H9 (cell line): ENCODE measurements at regions not wholly inside any gene's neighbourhood (a gene's known extent, or its start where the extent isn't known, plus 50 kb on each side); places are given as distances from the start of the nearest gene placed in this dataset.

ENCODE experiments used
- DNase-seq: peaks from one replicate; pipeline ENCODE4 v3.0.0-alpha.2; 2017
- H2AFZ ChIP-seq: one replicate; pipeline ENCODE4 v1.6.1; 2013; ENCODE audit warnings: mild to moderate bottlenecking, low read length, control low read depth, moderate library complexity
- H2AK5ac ChIP-seq: 2 replicates; pipeline ENCODE4 v1.6.1; 2013; ENCODE audit warnings: low read length, control low read depth, mixed read lengths; ENCODE audit not compliant: insufficient read length
- H2BK120ac ChIP-seq: one replicate; pipeline ENCODE4 v1.6.1; 2013; ENCODE audit warnings: low read depth, mild to moderate bottlenecking, low read length, control low read depth, inconsistent platforms; ENCODE audit not compliant: poor library complexity, severe bottlenecking
- H2BK12ac ChIP-seq: 2 replicates; pipeline ENCODE4 v1.6.1; 2013; ENCODE audit warnings: low read length, control low read depth, mixed read lengths, low read depth; ENCODE audit not compliant: insufficient read length
- H2BK15ac ChIP-seq: 2 replicates; pipeline ENCODE4 v1.6.1; 2013; ENCODE audit warnings: low read depth, low read length, control low read depth
- H2BK20ac ChIP-seq: one replicate; pipeline ENCODE4 v1.6.1; 2013; ENCODE audit warnings: low read depth, mild to moderate bottlenecking, low read length, control low read depth, inconsistent platforms; ENCODE audit not compliant: poor library complexity, severe bottlenecking
- H2BK5ac ChIP-seq: 2 replicates; pipeline ENCODE4 v1.6.1; 2013; ENCODE audit warnings: low read length, control low read depth, mixed read lengths; ENCODE audit not compliant: insufficient read length
- H3K14ac ChIP-seq: 2 replicates; pipeline ENCODE4 v1.6.1; 2013; ENCODE audit warnings: low read length, control low read depth; ENCODE audit not compliant: insufficient read depth
- H3K18ac ChIP-seq: 2 replicates; pipeline ENCODE4 v1.6.1; 2013; ENCODE audit warnings: low read depth, mild to moderate bottlenecking, mixed read lengths, low read length, control low read depth; ENCODE audit not compliant: insufficient read length
- H3K23ac ChIP-seq: 2 replicates; pipeline ENCODE4 v1.6.1; 2013; ENCODE audit warnings: low read length, control low read depth, mixed read lengths, low read depth; ENCODE audit not compliant: insufficient read length
- H3K23me2 ChIP-seq: 2 replicates; pipeline ENCODE4 v1.6.1; 2013; ENCODE audit warnings: low read depth, mild to moderate bottlenecking, mixed read lengths, low read length, control low read depth; ENCODE audit not compliant: insufficient read length, poor library complexity, severe bottlenecking
- H3K27ac ChIP-seq: 2 replicates; pipeline ENCODE4 v1.5.1; 2013; ENCODE audit warnings: low read length, control low read depth, mixed read lengths, low read depth; ENCODE audit not compliant: insufficient read length
- H3K27me3 ChIP-seq: 2 replicates; pipeline ENCODE4 v1.6.1; 2013; ENCODE audit warnings: low read length, control low read depth, inconsistent platforms; ENCODE audit not compliant: insufficient read depth
- H3K4ac ChIP-seq: 2 replicates; pipeline ENCODE4 v1.6.1; 2013; ENCODE audit warnings: low read depth, mild to moderate bottlenecking, control low read depth, inconsistent platforms, low read length, moderate library complexity
- H3K4me1 ChIP-seq: 2 replicates; pipeline ENCODE4 v1.6.1; 2013; ENCODE audit warnings: low read length, control low read depth, inconsistent platforms; ENCODE audit not compliant: insufficient read depth
- H3K4me2 ChIP-seq: 2 replicates; pipeline ENCODE4 v1.6.1; 2013; ENCODE audit warnings: low read length, control low read depth, mixed read lengths; ENCODE audit not compliant: insufficient read length, insufficient read depth
- H3K56ac ChIP-seq: 2 replicates; pipeline ENCODE4 v1.6.1; 2013; ENCODE audit warnings: low read depth, mild to moderate bottlenecking, mixed read lengths, low read length, control low read depth; ENCODE audit not compliant: insufficient read length
- H3K79me1 ChIP-seq: 2 replicates; pipeline ENCODE4 v1.6.1; 2013; ENCODE audit warnings: low read depth, mild to moderate bottlenecking, moderate library complexity, low read length, control low read depth, inconsistent platforms; ENCODE audit not compliant: insufficient read depth, poor library complexity, severe bottlenecking
- H3K79me2 ChIP-seq: 2 replicates; pipeline ENCODE4 v1.6.1; 2013; ENCODE audit warnings: low read length, control low read depth, inconsistent platforms; ENCODE audit not compliant: insufficient read depth
- H3K9ac ChIP-seq: 2 replicates; pipeline ENCODE4 v1.6.1; 2013; ENCODE audit warnings: low read length, control low read depth, mixed read lengths; ENCODE audit not compliant: insufficient read length; ENCODE audit errors: extremely low read depth
- H3K9me3 ChIP-seq: one replicate; pipeline ENCODE4 v1.6.1; 2013; ENCODE audit warnings: low read depth, low read length, inconsistent platforms; ENCODE audit not compliant: control insufficient read depth
- H3T11ph ChIP-seq: one replicate; pipeline ENCODE4 v1.6.1; 2013; ENCODE audit warnings: mild to moderate bottlenecking, low read length, control low read depth, inconsistent platforms
- H4K20me1 ChIP-seq: one replicate; pipeline ENCODE4 v1.6.1; 2013; ENCODE audit not compliant: control insufficient read depth, insufficient read length, insufficient read depth
- H4K5ac ChIP-seq: 2 replicates; pipeline ENCODE4 v1.6.1; 2013; ENCODE audit warnings: low read depth, mild to moderate bottlenecking, mixed read lengths, low read length, control low read depth; ENCODE audit not compliant: insufficient read length
- H4K8ac ChIP-seq: replicated peaks from 2 replicates; pipeline ENCODE4 v1.6.1; 2013; ENCODE audit warnings: low read length, control low read depth, mixed read lengths, low read depth; ENCODE audit not compliant: insufficient read length
- H4K91ac ChIP-seq: 2 replicates; pipeline ENCODE4 v1.6.1; 2013; ENCODE audit warnings: low read depth, mild to moderate bottlenecking, moderate library complexity, mixed read lengths, low read length, control low read depth; ENCODE audit not compliant: insufficient read length
- H3K27ac Mint-ChIP-seq, 3 experiments: 2 replicates in 2 of 3; 3 replicates in 1 of 3; pipeline ENCODE4 v1.8.0; 2020 to 2021; ENCODE audit warnings: mixed read lengths in 3 of 3, mild to moderate bottlenecking in 1 of 3, moderate library complexity in 1 of 3
- H3K27me3 Mint-ChIP-seq: 2 replicates; pipeline ENCODE4 v1.8.0; 2021; ENCODE audit warnings: low read depth, mild to moderate bottlenecking, moderate library complexity, mixed read lengths
- H3K36me3 Mint-ChIP-seq, 3 experiments: 2 replicates in 2 of 3; 3 replicates in 1 of 3; pipeline ENCODE4 v1.8.0; 2020 to 2021; ENCODE audit warnings: low read depth in 3 of 3, mixed read lengths in 3 of 3; ENCODE audit not compliant: insufficient read depth in 1 of 3
- H3K4me1 Mint-ChIP-seq, 2 experiments: 2 replicates each; pipeline ENCODE4 v1.8.0; 2020; ENCODE audit warnings: mixed read lengths in 2 of 2
- H3K4me3 Mint-ChIP-seq, 2 experiments: 2 replicates in 1 of 2; 3 replicates in 1 of 2; pipeline ENCODE4 v1.8.0; 2020 to 2021; ENCODE audit warnings: mild to moderate bottlenecking in 2 of 2, mixed read lengths in 2 of 2, moderate library complexity in 1 of 2
- H3K9me3 Mint-ChIP-seq, 2 experiments: 2 replicates in 1 of 2; 3 replicates in 1 of 2; pipeline ENCODE4 v1.8.0; 2020; ENCODE audit warnings: mild to moderate bottlenecking in 2 of 2, mixed read lengths in 2 of 2, moderate library complexity in 1 of 2
- WGBS: extraction: QIAGEN DNeasy Blood & Tissue Kit; methylation state at CpG from one replicate; pipeline ENCODE4 v1.1.7; 2013; ENCODE audit warnings: missing lambda C conversion rate, low lambda C conversion rate, mixed read lengths; ENCODE audit not compliant: insufficient read length; ENCODE audit errors: extremely low coverage; 5-methylcytosine and 5-hydroxymethylcytosine counted together
- TF ChIP-seq, protein P1 (sequence below): fragments of 200-600 bp; sonication (generic); conservative IDR thresholded peaks from 3 replicates; pipeline ENCODE4 v1.8.0; 2021; ENCODE audit warnings: antibody characterized with exemption, mild to moderate bottlenecking

GRCh38 chr6:113052506-113052905, 705.4 kb downstream of the RFPL4B start:
- Histone ChIP-seq H3K18ac (no peak overlapping the region), H2BK15ac (no peak overlapping the region), H3T11ph (no peak overlapping the region), H3K79me1 (no peaks in the 10 kb centered on the region), H3K27ac (no peak overlapping the region), H4K91ac (no peak overlapping the region), H3K14ac (no peak overlapping the region), H2BK5ac (no peak overlapping the region), H2BK20ac (no peak overlapping the region), H3K56ac (no peak overlapping the region), H3K27me3 (no peaks in the 10 kb centered on the region), H2AFZ (no peak overlapping the region), H2BK120ac (no peak overlapping the region), H3K23me2 (no peaks in the 10 kb centered on the region), H2BK12ac (no peak overlapping the region), H2AK5ac (no peak overlapping the region), H3K9ac (no peak overlapping the region), H4K20me1 (no peaks in the 10 kb centered on the region), H4K8ac (no peak overlapping the region), H4K5ac (no peak overlapping the region), H3K4ac (no peak overlapping the region), H3K4me2 (no peak overlapping the region), H3K79me2 (no peaks in the 10 kb centered on the region), H3K4me1 (no peaks in the 10 kb centered on the region; the same call in 1 of the 2 replicates), H3K9me3 (no peaks in the 10 kb centered on the region), H3K23ac (no peak overlapping the region)
- H3K27ac Mint-ChIP-seq, result no peak overlapping the region
- DNase-seq, result no peak
- H3K4me3 Mint-ChIP-seq, result no peak overlapping the region
- H3K27me3 Mint-ChIP-seq, result no peaks in the 10 kb centered on the region
- TF ChIP-seq, protein P1, sequence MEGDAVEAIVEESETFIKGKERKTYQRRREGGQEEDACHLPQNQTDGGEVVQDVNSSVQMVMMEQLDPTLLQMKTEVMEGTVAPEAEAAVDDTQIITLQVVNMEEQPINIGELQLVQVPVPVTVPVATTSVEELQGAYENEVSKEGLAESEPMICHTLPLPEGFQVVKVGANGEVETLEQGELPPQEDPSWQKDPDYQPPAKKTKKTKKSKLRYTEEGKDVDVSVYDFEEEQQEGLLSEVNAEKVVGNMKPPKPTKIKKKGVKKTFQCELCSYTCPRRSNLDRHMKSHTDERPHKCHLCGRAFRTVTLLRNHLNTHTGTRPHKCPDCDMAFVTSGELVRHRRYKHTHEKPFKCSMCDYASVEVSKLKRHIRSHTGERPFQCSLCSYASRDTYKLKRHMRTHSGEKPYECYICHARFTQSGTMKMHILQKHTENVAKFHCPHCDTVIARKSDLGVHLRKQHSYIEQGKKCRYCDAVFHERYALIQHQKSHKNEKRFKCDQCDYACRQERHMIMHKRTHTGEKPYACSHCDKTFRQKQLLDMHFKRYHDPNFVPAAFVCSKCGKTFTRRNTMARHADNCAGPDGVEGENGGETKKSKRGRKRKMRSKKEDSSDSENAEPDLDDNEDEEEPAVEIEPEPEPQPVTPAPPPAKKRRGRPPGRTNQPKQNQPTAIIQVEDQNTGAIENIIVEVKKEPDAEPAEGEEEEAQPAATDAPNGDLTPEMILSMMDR, result no peak
- H3K9me3 Mint-ChIP-seq, result no peaks in the 10 kb centered on the region; a peak in 1 of 5 replicates
- H3K4me1 Mint-ChIP-seq, result peaks cover 17 to 18% of the 10 kb centered on the region in 2 experiments
- no peaks in the 10 kb centered on the region for H3K36me3 Mint-ChIP-seq
- no CpG with 5 or more reads among the region's 3 CpGs for WGBS
